Upper lobe of left lung (tissue), 6 donors: ENCODE measurements at regions not wholly inside any gene's neighbourhood (a gene's known extent, or its start where the extent isn't known, plus 50 kb on each side); places are given as distances from the start of the nearest gene placed in this dataset.

Experiments
- ATAC-seq, 2 donors: fragments of 200-7000 bp; cut with Tn5 transposase; one replicate each; pipeline ENCODE4 v1.9.1; 2022; ENCODE audit warnings: mild to moderate bottlenecking in 2 of 2, moderate library complexity in 2 of 2; ENCODE audit not compliant: low FRiP score in 2 of 2
- DNase-seq, 2 donors: peaks; one replicate each; pipeline ENCODE4 v3.0.0-alpha.2; 2019 to 2020
- H3K27ac ChIP-seq, 4 donors: fragments of 200-600 bp; sonication (generic); one replicate each; pipeline ENCODE4 v1.5.1; 2016 to 2019
- H3K27me3 ChIP-seq, 4 donors: fragments of 200-600 bp; sonication (generic); one replicate each; pipeline ENCODE4 v1.5.1; 2017 to 2019
- H3K36me3 ChIP-seq, 4 donors: fragments of 200-600 bp; sonication (generic); one replicate each; pipeline ENCODE4 v1.5.1; 2016 to 2019
- H3K4me1 ChIP-seq, 4 donors: fragments of 200-600 bp; sonication (generic); one replicate each; pipeline ENCODE4 v1.5.1; 2018 to 2019
- H3K4me3 ChIP-seq, 4 donors: fragments of 200-600 bp; sonication (generic); one replicate each; pipeline ENCODE4 v1.5.1; 2017 to 2019; ENCODE audit warnings: mild to moderate bottlenecking in 2 of 4, moderate library complexity in 1 of 4
- H3K9me3 ChIP-seq, 4 donors: fragments of 200-600 bp; sonication (generic); one replicate each; pipeline ENCODE4 v1.5.1; 2018 to 2019
- EP300 ChIP-seq, 4 donors: sonication (generic); formaldehyde crosslinking; IDR thresholded peaks; one replicate each; pipeline ENCODE4 v1.5.1; 2017; ENCODE audit warnings: antibody characterized with exemption in 4 of 4, control low read depth in 2 of 4
- POLR2A ChIP-seq, 4 donors: fragments of 450-650 bp; IDR thresholded peaks; one replicate each; pipeline ENCODE4 v1.5.1; 2016 to 2017; ENCODE audit warnings: antibody characterized with exemption in 4 of 4, mild to moderate bottlenecking in 2 of 4
- POLR2AphosphoS5 ChIP-seq, 2 donors: sonication (generic); formaldehyde crosslinking; IDR thresholded peaks; one replicate each; pipeline ENCODE4 v1.5.1; 2017; ENCODE audit warnings: antibody characterized with exemption in 2 of 2
- WGBS, 2 donors: methylation state at CpG; one replicate each; pipeline ENCODE4 v1.1.5; 2017 to 2018; 5-methylcytosine and 5-hydroxymethylcytosine counted together
- TF ChIP-seq, protein P1 (sequence below), 6 experiments: fragments of 450-650 bp in 4 of 6; fragments of 200-600 bp in 2 of 6; sonication (generic) in 2 of 6; IDR thresholded peaks; one replicate each; pipeline ENCODE4 v1.5.1; 2016 to 2019; ENCODE audit warnings: antibody characterized with exemption in 6 of 6
- donor health status: DM: no; HTN: no; CAD: no; lungs with moderate emphysema.
- donor health status: DM: no; HTN: yes; CAD: no; lungs with severe emphysema.

DNA sequence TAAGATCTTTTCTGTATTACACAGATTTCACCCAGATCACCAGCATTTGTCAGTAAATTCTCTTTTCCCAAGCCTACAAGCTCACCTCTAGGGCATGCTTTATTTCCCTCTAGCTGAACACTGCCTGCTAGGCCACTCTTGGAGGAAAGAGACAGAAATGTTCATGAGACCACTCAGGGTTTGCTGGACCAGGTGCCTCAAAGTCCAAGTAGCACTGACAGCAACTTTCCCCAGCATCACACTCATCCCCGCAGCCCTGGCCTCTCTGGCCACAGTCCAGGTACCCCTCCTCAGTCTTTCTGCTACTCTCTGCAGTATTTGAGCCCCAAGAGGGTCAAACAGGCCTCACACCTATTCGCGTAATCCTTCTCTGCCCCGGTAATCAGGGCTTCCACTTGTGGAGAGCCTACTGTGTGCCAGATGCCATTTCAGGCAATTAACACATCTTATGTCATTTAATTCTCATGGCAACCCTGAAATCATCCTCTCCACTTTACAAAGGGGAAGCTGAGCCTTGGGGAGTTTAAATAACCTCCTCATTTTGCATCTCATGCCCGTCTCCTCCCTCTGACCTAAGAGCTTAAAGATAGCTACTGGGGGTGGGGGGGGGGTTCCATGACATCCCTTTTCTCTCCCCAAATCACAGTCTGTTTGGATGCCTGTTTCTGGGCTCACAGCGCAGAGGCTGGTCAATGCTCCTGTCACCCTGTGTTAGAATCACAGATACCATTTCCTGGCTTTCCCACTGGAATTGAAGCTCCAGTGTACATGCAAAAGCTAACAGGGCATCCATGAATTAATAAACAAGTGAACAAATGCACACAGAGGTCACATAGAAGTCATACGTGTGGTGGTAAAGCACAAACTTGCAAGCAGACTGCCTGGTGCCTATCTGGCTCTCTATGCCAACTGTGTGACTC lies 88.5 kb downstream of the PRLHR start:
- Histone ChIP-seq H3K27me3 (no peaks in the 10 kb centered on the region), H3K36me3 (no peaks in the 10 kb centered on the region), H3K27ac (no peak overlapping the region), H3K4me1 (no peaks in the 10 kb centered on the region), H3K9me3 (no peaks in the 10 kb centered on the region), H3K4me3 (no peak overlapping the region)
- DNase-seq (no peak), ATAC-seq (no peak)
- 78 to 89% methylated on average over 7 of the region's 7 CpGs for WGBS, 2 donors
- TF ChIP-seq, protein P1, sequence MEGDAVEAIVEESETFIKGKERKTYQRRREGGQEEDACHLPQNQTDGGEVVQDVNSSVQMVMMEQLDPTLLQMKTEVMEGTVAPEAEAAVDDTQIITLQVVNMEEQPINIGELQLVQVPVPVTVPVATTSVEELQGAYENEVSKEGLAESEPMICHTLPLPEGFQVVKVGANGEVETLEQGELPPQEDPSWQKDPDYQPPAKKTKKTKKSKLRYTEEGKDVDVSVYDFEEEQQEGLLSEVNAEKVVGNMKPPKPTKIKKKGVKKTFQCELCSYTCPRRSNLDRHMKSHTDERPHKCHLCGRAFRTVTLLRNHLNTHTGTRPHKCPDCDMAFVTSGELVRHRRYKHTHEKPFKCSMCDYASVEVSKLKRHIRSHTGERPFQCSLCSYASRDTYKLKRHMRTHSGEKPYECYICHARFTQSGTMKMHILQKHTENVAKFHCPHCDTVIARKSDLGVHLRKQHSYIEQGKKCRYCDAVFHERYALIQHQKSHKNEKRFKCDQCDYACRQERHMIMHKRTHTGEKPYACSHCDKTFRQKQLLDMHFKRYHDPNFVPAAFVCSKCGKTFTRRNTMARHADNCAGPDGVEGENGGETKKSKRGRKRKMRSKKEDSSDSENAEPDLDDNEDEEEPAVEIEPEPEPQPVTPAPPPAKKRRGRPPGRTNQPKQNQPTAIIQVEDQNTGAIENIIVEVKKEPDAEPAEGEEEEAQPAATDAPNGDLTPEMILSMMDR (IDR thresholded peaks at IDR 0.05), result no peak
- TF ChIP-seq POLR2AphosphoS5 (IDR thresholded peaks at IDR 0.05), result no peak

DNA sequence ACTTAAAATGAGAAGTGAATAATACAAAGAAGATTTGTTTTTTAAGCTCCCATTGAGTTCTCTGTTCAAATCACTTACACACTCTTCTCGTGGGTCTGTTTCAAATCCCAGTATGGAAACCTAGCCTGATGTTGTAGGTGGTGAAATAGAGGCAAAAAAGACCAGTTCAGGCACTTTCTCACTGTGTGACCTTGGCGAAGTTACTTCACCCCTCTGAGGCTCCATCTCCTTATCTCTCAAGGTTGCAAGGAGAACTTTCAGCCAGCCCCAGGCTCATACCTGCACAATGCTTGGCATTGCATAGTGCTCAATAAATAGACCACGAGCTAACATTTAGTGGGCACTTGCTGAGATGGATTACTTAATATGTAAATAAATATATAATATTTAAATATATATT lies 90.1 kb downstream of the PRLHR start:
- Histone ChIP-seq H3K27ac (no peak overlapping the region), H3K4me1 (no peaks in the 10 kb centered on the region), H3K9me3 (no peaks in the 10 kb centered on the region), H3K4me3 (no peak overlapping the region), H3K36me3 (no peaks in the 10 kb centered on the region), H3K27me3 (no peaks in the 10 kb centered on the region)
- ATAC-seq, result no peak
- TF ChIP-seq EP300 (IDR thresholded peaks at IDR 0.05) (no peak), POLR2A (IDR thresholded peaks at IDR 0.05) (no peak), POLR2AphosphoS5 (IDR thresholded peaks at IDR 0.05) (no peak)
- TF ChIP-seq, protein P1 (IDR thresholded peaks at IDR 0.05), result no peak
- 78 to 81% methylated on average over 3 of the region's 3 CpGs for WGBS, 2 donors
- no peak for DNase-seq

DNA sequence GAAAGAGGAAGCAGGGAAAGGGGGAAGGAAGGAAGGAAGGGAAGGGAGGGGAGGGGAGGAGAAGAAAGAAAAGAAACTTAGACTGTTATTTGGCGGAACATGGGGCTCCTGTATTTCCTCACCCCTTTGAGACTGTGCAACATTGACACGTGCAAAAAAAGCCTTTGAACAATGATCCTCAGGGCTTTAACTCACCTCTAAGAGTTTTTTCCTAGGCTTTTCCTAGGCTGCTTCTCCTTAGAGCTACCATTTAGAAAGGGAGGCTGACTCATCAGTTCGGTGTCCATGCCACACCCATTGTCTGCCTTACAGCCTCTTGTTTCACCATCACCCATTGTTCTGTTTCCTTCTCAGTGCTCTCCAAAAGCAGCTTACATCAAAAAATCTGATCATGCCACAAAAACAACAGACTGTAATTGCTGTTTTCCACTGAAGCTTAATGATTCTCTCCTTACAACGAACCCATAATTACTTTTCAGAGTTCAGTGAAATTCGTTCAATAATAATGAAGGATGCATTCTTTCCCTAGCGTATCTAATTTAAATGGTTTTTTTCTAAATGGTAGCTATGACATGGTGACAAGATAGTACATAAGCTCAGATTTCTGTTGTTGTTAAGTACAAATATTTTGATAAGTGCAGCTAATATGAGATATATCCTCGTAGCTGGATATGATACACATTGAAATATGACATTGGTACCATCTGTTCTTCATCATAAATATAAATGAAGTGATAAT lies 90.8 kb downstream of the PRLHR start:
- no peak for TF ChIP-seq POLR2AphosphoS5 (IDR thresholded peaks at IDR 0.05)
- TF ChIP-seq POLR2A (IDR thresholded peaks at IDR 0.05), result no peak
- TF ChIP-seq, protein P1 (IDR thresholded peaks at IDR 0.05), result no peak
- no peak for TF ChIP-seq EP300 (IDR thresholded peaks at IDR 0.05)
- H3K27ac ChIP-seq, result no peak overlapping the region
- DNase-seq, result no peak
- WGBS, 2 donors, result 57% methylated on average over 7 of the region's 7 CpGs
- no peaks in the 10 kb centered on the region for H3K9me3 ChIP-seq
- H3K27me3 ChIP-seq, result no peaks in the 10 kb centered on the region
- H3K4me1 ChIP-seq, result no peaks in the 10 kb centered on the region
- ATAC-seq, result peak in 1 of 2 donors; percentile 75
- H3K36me3 ChIP-seq, result no peaks in the 10 kb centered on the region
- H3K4me3 ChIP-seq, result no peak overlapping the region

DNA sequence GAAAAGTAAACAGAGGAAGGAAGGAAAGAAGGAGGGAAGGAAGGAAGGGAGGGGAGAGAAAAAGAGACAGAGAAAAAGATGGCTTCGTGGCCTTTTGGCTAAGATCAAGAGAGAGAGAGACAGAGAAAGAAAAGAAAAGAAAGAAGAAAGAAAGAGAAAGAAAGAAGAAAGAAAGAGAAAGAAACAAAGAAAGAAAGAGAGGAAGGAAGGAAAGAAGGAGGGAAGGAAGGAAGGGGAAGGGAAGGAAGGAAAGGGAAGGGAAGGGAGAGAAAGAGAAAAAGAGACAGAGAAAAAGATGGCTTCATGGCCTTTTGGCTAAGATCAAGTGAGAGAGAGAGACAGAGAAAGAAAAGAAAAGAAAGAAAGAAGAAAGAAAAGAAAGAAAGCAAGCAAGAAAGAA lies 91.4 kb downstream of the PRLHR start:
- H3K4me3 ChIP-seq, result no peak overlapping the region
- H3K9me3 ChIP-seq, result no peaks in the 10 kb centered on the region
- 73 to 75% methylated on average over 1 of the region's 1 CpG for WGBS, 2 donors
- DNase-seq (no peak), ATAC-seq (no peak)
- no peak overlapping the region for H3K27ac ChIP-seq
- TF ChIP-seq POLR2A (IDR thresholded peaks at IDR 0.05) (no peak), EP300 (IDR thresholded peaks at IDR 0.05) (no peak), POLR2AphosphoS5 (IDR thresholded peaks at IDR 0.05) (no peak)
- TF ChIP-seq, protein P1 (IDR thresholded peaks at IDR 0.05), result no peak
- H3K27me3 ChIP-seq, result no peaks in the 10 kb centered on the region
- no peaks in the 10 kb centered on the region for H3K4me1 ChIP-seq
- no peaks in the 10 kb centered on the region for H3K36me3 ChIP-seq
